HCT116 (cell line): ENCODE measurements at regions not wholly inside any gene's neighbourhood (a gene's known extent, or its start where the extent isn't known, plus 50 kb on each side); places are given as distances from the start of the nearest gene placed in this dataset.

Experiments used
- EZH2 ChIP-seq: fragments of 200-600 bp; sonication (generic); IDR thresholded peaks from 2 replicates; pipeline ENCODE4 v1.6.1; 2017; ENCODE audit warnings: antibody characterized with exemption, mixed run types
- POLR2A ChIP-seq: IDR thresholded peaks from 2 replicates; pipeline ENCODE4 v1.7.0; 2011; ENCODE audit warnings: borderline replicate concordance; ENCODE audit not compliant: insufficient read depth, insufficient read length; ENCODE audit errors: extremely low read depth
- POLR2AphosphoS5 ChIP-seq: IDR thresholded peaks from 2 replicates; pipeline ENCODE4 v1.6.1; 2011; ENCODE audit warnings: mild to moderate bottlenecking, low read depth, low read length, moderate library complexity
- RAD21 ChIP-seq: IDR thresholded peaks from 2 replicates; pipeline ENCODE4 v1.6.1; 2012; ENCODE audit warnings: low read depth, mild to moderate bottlenecking
- SIN3A ChIP-seq: IDR thresholded peaks from 2 replicates; pipeline ENCODE4 v1.6.1; 2012; ENCODE audit warnings: low read depth
- SP1 ChIP-seq: IDR thresholded peaks from 2 replicates; pipeline ENCODE4 v1.6.1; 2012; ENCODE audit warnings: low read depth
- TCF7L2 ChIP-seq: IDR thresholded peaks from 2 replicates; pipeline ENCODE4 v1.7.0; 2011; ENCODE audit warnings: borderline replicate concordance, inconsistent platforms; ENCODE audit not compliant: insufficient read depth, insufficient read length; ENCODE audit errors: extremely low read depth
- YY1 ChIP-seq: IDR thresholded peaks from 2 replicates; pipeline ENCODE4 v1.6.1; 2011; ENCODE audit warnings: low read length, low read depth, moderate library complexity, mild to moderate bottlenecking; ENCODE audit not compliant: insufficient replicate concordance; ENCODE audit errors: extremely low read depth
- ZNF274 ChIP-seq: fragments of 200-500 bp; sonication (Bioruptor generic); IDR thresholded peaks from 2 replicates; pipeline ENCODE4 v1.6.1; 2014; ENCODE audit warnings: mild to moderate bottlenecking, low read depth, low read length, inconsistent platforms
- TF ChIP-seq, protein P1 (sequence below), 3 experiments: fragments of 200-600 bp in 1 of 3; sonication (generic) in 1 of 3; IDR thresholded peaks in 2 of 3; conservative IDR thresholded peaks in 1 of 3; 2 replicates each; pipeline ENCODE4 v1.5.1; 2012 to 2017; ENCODE audit warnings: low read depth in 2 of 3, low read length in 2 of 3, antibody characterized with exemption in 1 of 3, borderline replicate concordance in 1 of 3, control low read depth in 1 of 3, mild to moderate bottlenecking in 1 of 3, mixed read lengths in 1 of 3, mixed run types in 1 of 3, moderate library complexity in 1 of 3; ENCODE audit not compliant: insufficient read depth in 1 of 3
- TF ChIP-seq, protein P2 (sequence below): IDR thresholded peaks from 2 replicates; pipeline ENCODE4 v1.6.1; 2012
- TF ChIP-seq, protein P3 (sequence below): IDR thresholded peaks from 2 replicates; pipeline ENCODE4 v1.6.1; 2012; ENCODE audit warnings: low read depth

DNA sequence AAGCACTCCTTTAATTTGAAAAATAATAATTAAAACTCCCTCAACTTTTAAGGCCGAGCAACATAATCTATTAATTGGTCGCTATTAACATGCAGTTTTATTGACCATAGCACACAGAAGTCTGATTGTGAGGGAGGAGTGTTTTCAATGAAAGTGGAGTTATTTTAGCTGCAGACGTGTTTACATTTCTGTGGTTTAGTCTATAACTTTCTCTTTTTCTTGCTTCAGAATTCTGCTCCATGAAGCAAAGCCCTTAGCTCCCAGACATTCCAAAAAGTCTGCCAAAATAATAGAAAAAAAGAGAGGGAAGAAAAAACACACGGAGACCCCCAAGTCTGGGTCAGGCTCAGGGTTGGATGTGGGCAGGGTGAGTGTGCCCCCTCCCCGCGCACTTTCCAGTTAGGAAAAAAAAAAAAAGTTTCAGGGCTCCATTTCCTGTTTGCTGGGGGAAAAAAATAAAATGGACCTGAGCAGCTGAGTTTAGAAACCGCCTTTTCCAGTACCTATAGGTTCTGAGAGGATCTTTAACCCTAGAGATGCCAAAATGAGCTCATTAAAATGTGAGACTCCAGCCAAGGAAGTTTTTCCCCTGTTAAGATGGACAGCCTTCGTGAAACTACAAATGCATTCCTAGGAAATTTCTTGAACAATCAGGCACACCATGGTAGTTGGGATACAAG, 143.7 kb upstream of the ETS2 start:
- TF ChIP-seq, protein P1, sequence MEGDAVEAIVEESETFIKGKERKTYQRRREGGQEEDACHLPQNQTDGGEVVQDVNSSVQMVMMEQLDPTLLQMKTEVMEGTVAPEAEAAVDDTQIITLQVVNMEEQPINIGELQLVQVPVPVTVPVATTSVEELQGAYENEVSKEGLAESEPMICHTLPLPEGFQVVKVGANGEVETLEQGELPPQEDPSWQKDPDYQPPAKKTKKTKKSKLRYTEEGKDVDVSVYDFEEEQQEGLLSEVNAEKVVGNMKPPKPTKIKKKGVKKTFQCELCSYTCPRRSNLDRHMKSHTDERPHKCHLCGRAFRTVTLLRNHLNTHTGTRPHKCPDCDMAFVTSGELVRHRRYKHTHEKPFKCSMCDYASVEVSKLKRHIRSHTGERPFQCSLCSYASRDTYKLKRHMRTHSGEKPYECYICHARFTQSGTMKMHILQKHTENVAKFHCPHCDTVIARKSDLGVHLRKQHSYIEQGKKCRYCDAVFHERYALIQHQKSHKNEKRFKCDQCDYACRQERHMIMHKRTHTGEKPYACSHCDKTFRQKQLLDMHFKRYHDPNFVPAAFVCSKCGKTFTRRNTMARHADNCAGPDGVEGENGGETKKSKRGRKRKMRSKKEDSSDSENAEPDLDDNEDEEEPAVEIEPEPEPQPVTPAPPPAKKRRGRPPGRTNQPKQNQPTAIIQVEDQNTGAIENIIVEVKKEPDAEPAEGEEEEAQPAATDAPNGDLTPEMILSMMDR (IDR thresholded peaks at IDR 0.05 in 2 of 3, conservative IDR thresholded peaks at IDR 0.05 in 1 of 3; ENCODE audit: borderline replicate concordance in 1 of 3, insufficient read depth in 1 of 3, low read depth in 2 of 3, low read length in 2 of 3) = no peak
- TF ChIP-seq ZNF274 = no peak
- TF ChIP-seq POLR2A = no peak
- TF ChIP-seq YY1 = no peak
- no peak for TF ChIP-seq RAD21
- no peak for TF ChIP-seq SP1
- TF ChIP-seq, protein P2, sequence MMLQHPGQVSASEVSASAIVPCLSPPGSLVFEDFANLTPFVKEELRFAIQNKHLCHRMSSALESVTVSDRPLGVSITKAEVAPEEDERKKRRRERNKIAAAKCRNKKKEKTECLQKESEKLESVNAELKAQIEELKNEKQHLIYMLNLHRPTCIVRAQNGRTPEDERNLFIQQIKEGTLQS = no peak
- TF ChIP-seq SIN3A = no peak
- TF ChIP-seq, protein P3, sequence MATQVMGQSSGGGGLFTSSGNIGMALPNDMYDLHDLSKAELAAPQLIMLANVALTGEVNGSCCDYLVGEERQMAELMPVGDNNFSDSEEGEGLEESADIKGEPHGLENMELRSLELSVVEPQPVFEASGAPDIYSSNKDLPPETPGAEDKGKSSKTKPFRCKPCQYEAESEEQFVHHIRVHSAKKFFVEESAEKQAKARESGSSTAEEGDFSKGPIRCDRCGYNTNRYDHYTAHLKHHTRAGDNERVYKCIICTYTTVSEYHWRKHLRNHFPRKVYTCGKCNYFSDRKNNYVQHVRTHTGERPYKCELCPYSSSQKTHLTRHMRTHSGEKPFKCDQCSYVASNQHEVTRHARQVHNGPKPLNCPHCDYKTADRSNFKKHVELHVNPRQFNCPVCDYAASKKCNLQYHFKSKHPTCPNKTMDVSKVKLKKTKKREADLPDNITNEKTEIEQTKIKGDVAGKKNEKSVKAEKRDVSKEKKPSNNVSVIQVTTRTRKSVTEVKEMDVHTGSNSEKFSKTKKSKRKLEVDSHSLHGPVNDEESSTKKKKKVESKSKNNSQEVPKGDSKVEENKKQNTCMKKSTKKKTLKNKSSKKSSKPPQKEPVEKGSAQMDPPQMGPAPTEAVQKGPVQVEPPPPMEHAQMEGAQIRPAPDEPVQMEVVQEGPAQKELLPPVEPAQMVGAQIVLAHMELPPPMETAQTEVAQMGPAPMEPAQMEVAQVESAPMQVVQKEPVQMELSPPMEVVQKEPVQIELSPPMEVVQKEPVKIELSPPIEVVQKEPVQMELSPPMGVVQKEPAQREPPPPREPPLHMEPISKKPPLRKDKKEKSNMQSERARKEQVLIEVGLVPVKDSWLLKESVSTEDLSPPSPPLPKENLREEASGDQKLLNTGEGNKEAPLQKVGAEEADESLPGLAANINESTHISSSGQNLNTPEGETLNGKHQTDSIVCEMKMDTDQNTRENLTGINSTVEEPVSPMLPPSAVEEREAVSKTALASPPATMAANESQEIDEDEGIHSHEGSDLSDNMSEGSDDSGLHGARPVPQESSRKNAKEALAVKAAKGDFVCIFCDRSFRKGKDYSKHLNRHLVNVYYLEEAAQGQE = no peak
- no peak for TF ChIP-seq EZH2
- TF ChIP-seq TCF7L2 = no peak
- TF ChIP-seq POLR2AphosphoS5 = no peak
